ENCODE measurements at regions not wholly inside any gene's neighbourhood (a gene's known extent, or its start where the extent isn't known, plus 50 kb on each side); places are given as distances from the start of the nearest gene placed in this dataset.
A peak's percentile ranks its signal among the peaks of the same experiment; 100 is the strongest.

DNA sequence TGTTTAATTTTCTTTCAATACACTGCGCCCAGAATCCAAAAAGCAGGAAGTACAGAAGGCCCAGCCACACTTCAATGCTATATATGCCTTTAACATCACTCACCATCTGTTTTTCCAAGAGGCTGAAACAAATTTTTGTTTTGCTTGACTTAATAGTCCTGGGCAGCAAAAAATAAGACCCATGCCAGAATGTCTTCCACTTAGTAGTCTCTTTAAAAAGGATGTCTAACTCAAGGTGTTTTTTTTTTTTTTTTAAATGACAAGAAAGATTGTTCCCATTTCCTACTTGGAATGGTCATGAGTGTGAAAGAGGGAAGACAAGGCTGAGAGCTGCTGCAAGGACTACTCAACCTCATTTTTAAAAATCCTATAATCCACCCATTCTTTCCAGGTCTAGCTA, 590.3 kb upstream of the SGO1 start:
- DNase-seq (no peak), FAIRE-seq (no peak)
- Histone ChIP-seq H3K36me3 (ENCODE audit: control insufficient read depth in 2 of 3, insufficient read depth in 3 of 3, low read length in 3 of 3) (no peaks in the 10 kb centered on the region), H3K9me3 (ENCODE audit: control insufficient read depth in 2 of 3, insufficient read depth in 1 of 3, low read length in 3 of 3) (no peaks in the 10 kb centered on the region), H3K4me3 (ENCODE audit: low read length in 3 of 3) (no peak overlapping the region), H3K27ac (ENCODE audit: low read depth in 2 of 2, low read length in 2 of 2) (no peak overlapping the region), H3K27me3 (ENCODE audit: control insufficient read depth, insufficient read depth, low read length) (no peaks in the 10 kb centered on the region), H3K9ac (ENCODE audit: low read length in 3 of 3) (no peak overlapping the region), H3K4me1 (ENCODE audit: control insufficient read depth in 2 of 3, insufficient read depth in 2 of 3, low read depth in 1 of 3, low read length in 3 of 3) (no peaks in the 10 kb centered on the region)
- TF ChIP-seq, protein P1, sequence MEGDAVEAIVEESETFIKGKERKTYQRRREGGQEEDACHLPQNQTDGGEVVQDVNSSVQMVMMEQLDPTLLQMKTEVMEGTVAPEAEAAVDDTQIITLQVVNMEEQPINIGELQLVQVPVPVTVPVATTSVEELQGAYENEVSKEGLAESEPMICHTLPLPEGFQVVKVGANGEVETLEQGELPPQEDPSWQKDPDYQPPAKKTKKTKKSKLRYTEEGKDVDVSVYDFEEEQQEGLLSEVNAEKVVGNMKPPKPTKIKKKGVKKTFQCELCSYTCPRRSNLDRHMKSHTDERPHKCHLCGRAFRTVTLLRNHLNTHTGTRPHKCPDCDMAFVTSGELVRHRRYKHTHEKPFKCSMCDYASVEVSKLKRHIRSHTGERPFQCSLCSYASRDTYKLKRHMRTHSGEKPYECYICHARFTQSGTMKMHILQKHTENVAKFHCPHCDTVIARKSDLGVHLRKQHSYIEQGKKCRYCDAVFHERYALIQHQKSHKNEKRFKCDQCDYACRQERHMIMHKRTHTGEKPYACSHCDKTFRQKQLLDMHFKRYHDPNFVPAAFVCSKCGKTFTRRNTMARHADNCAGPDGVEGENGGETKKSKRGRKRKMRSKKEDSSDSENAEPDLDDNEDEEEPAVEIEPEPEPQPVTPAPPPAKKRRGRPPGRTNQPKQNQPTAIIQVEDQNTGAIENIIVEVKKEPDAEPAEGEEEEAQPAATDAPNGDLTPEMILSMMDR (IDR thresholded peaks at IDR 0.05; ENCODE audit: borderline replicate concordance, extremely low read depth, insufficient read depth): no peak
- intact Hi-C loops (cut with DNase I): no loop called here

DNA sequence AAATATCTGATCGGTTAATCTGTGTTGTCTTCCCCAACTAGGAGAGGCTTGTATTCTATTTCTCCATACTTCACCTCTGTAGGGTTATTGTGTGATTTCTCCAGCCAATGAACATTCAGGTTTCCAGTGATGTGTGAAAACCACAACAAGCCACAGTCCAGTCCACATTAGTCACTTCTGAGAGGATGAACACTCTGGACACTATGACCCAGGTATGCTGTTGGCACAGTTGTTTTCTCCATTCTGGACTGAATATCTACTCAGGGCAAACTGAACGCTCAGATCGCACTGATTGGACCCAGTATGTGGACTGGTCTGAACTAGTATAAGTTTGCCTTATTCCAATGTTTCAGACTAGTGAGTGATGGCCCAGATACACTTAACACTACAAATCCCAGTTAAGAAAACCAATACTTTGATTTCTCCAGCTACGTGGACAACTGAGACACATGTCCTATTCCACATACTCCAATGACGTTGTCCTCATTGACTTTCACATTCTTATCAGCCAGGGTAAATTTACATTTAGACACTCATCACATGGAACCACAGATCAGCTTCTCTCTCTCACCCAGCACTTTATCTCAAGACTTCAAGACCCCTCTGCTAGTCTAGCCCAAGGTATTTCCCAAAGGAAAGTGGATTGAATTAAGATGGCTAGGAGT, 587.4 kb upstream of the SGO1 start:
- Histone ChIP-seq H3K9me3 (ENCODE audit: control insufficient read depth in 2 of 3, insufficient read depth in 1 of 3, low read length in 3 of 3) (no peaks in the 10 kb centered on the region), H3K9ac (ENCODE audit: low read length in 3 of 3) (no peak overlapping the region), H3K27ac (ENCODE audit: low read depth in 2 of 2, low read length in 2 of 2) (no peak overlapping the region), H3K27me3 (ENCODE audit: control insufficient read depth, insufficient read depth, low read length) (no peaks in the 10 kb centered on the region), H3K4me1 (ENCODE audit: control insufficient read depth in 2 of 3, insufficient read depth in 2 of 3, low read depth in 1 of 3, low read length in 3 of 3) (no peaks in the 10 kb centered on the region), H3K36me3 (ENCODE audit: control insufficient read depth in 2 of 3, insufficient read depth in 3 of 3, low read length in 3 of 3) (no peaks in the 10 kb centered on the region), H3K4me3 (ENCODE audit: low read length in 3 of 3) (no peak overlapping the region)
- no peak for FAIRE-seq
- intact Hi-C loops (cut with DNase I): no loop called here
- DNase-seq: no peak
- TF ChIP-seq, protein P1 (IDR thresholded peaks at IDR 0.05; ENCODE audit: borderline replicate concordance, extremely low read depth, insufficient read depth): no peak

DNA sequence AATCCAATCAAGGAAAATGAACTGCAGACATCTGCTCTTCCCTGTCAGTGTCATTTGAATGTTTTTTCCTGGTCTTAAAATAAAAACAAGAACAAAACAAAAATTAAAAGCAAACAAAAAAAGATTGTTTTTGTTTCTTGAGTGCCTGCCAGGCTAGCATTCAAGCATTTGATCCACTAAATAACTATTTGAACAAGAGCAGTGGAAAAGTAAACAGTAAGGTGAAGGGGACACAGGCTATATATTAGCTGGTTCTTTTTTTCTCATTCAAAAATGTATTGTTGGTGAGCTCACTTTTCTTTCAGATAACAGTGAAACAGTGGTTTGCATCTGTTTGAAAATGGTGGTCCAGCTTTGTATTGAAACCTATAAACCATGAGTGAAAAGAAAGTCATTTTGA, 586.9 kb upstream of the SGO1 start:
- Histone ChIP-seq H3K9ac (ENCODE audit: low read length in 3 of 3) (no peak overlapping the region), H3K36me3 (ENCODE audit: control insufficient read depth in 2 of 3, insufficient read depth in 3 of 3, low read length in 3 of 3) (no peaks in the 10 kb centered on the region), H3K4me3 (ENCODE audit: low read length in 3 of 3) (no peak overlapping the region), H3K27ac (ENCODE audit: low read depth in 2 of 2, low read length in 2 of 2) (no peak overlapping the region), H3K27me3 (ENCODE audit: control insufficient read depth, insufficient read depth, low read length) (no peaks in the 10 kb centered on the region), H3K4me1 (ENCODE audit: control insufficient read depth in 2 of 3, insufficient read depth in 2 of 3, low read depth in 1 of 3, low read length in 3 of 3) (no peaks in the 10 kb centered on the region), H3K9me3 (ENCODE audit: control insufficient read depth in 2 of 3, insufficient read depth in 1 of 3, low read length in 3 of 3) (no peaks in the 10 kb centered on the region)
- TF ChIP-seq, protein P1 (IDR thresholded peaks at IDR 0.05; ENCODE audit: borderline replicate concordance, extremely low read depth, insufficient read depth): no peak
- DNase-seq (peak in 1 of 5 donors; percentile 8), FAIRE-seq (no peak)
- intact Hi-C loops (cut with DNase I): no loop called here

DNA sequence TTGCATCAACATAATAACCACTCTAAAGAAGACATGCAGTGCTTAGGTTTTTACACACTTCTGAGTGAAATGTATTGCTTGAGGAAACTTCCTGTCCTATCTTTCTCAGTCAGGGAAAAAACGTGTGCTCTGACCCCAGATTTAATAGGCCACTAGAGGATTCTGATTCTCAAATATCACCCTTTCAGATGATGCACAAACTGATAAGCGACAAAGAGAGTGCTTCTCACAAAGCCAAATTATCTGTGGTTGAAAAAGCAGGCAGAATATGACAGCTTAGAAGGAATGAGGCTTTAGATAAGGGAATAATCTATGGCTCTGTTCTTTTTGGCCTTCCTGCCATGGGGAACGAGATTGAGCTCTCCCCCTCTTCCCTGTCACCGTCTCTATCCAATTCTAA, 583.4 kb upstream of the SGO1 start:
- no peaks in the 10 kb centered on the region for H3K27me3 ChIP-seq (ENCODE audit: control insufficient read depth, insufficient read depth, low read length)
- H3K9ac ChIP-seq (ENCODE audit: low read length in 3 of 3): no peak overlapping the region
- H3K27ac ChIP-seq (ENCODE audit: low read depth in 2 of 2, low read length in 2 of 2): no peak overlapping the region
- TF ChIP-seq, protein P1 (IDR thresholded peaks at IDR 0.05; ENCODE audit: borderline replicate concordance, extremely low read depth, insufficient read depth): no peak
- no peaks in the 10 kb centered on the region for H3K9me3 ChIP-seq (ENCODE audit: control insufficient read depth in 2 of 3, insufficient read depth in 1 of 3, low read length in 3 of 3)
- no peak for DNase-seq
- no peak for FAIRE-seq
- no peaks in the 10 kb centered on the region for H3K36me3 ChIP-seq (ENCODE audit: control insufficient read depth in 2 of 3, insufficient read depth in 3 of 3, low read length in 3 of 3)
- no peaks in the 10 kb centered on the region for H3K4me1 ChIP-seq (ENCODE audit: control insufficient read depth in 2 of 3, insufficient read depth in 2 of 3, low read depth in 1 of 3, low read length in 3 of 3)
- intact Hi-C loops (cut with DNase I): no loop called here
- H3K4me3 ChIP-seq (ENCODE audit: low read length in 3 of 3): no peak overlapping the region
